ENCODE measurements at regions not wholly inside any gene's neighbourhood (a gene's known extent, or its start where the extent isn't known, plus 50 kb on each side); places are given as distances from the start of the nearest gene placed in this dataset.

- no peaks in the 10 kb centered on the region for H3K9me2 ChIP-seq (ENCODE audit: insufficient read depth)
- H3K79me2 ChIP-seq (ENCODE audit: insufficient read depth), result no peaks in the 10 kb centered on the region
- no peak for TF ChIP-seq EZH2 (IDR thresholded peaks at IDR 0.05; ENCODE audit: insufficient read depth, poor library complexity, severe bottlenecking)
- no peak for TF ChIP-seq EZH2phosphoT487 (IDR thresholded peaks at IDR 0.05; ENCODE audit: insufficient read depth, low read depth)
- H3K4me1 ChIP-seq (ENCODE audit: insufficient read depth), result no peaks in the 10 kb centered on the region
- no peaks in the 10 kb centered on the region for H3K27me3 ChIP-seq (replicated peaks; ENCODE audit: insufficient read depth)
- no peak overlapping the region for H3K9ac ChIP-seq
- H3K27ac ChIP-seq, result no peak overlapping the region
- H2AFZ ChIP-seq, result no peak overlapping the region
- no peak overlapping the region for H3K4me3 ChIP-seq
- no peak overlapping the region for H3K4me2 ChIP-seq (ENCODE audit: unreplicated experiment)
- WGBS, 2 experiments (ENCODE audit: low coverage in 1 of 2, low lambda C conversion rate in 2 of 2, missing lambda C conversion rate in 2 of 2), result 8 to 11% methylated on average over 1 of the region's 1 CpG
- no peaks in the 10 kb centered on the region for H3K36me3 ChIP-seq (ENCODE audit: low read depth)
- H3F3A ChIP-seq (ENCODE audit: insufficient read depth), result no peaks in the 10 kb centered on the region
- H3K9me3 ChIP-seq (ENCODE audit: low read depth), result no peaks in the 10 kb centered on the region
- H4K20me1 ChIP-seq (ENCODE audit: insufficient read depth), result no peaks in the 10 kb centered on the region
- in situ Hi-C loops (cut with MboI), result no loop called here
- DNase-seq, result no peak
Observed at GRCh38 chr14:97644365-97644764, 847.2 kb downstream of the VRK1 start.

GRCh38 chr14:97649752-97650151, 852.6 kb downstream of the VRK1 start:
- Histone ChIP-seq H3K79me2 (ENCODE audit: insufficient read depth) (no peaks in the 10 kb centered on the region), H3F3A (ENCODE audit: insufficient read depth) (no peaks in the 10 kb centered on the region), H3K27ac (no peak overlapping the region), H3K9me3 (ENCODE audit: low read depth) (no peaks in the 10 kb centered on the region), H2AFZ (no peak overlapping the region), H3K27me3 (replicated peaks; ENCODE audit: insufficient read depth) (no peaks in the 10 kb centered on the region), H3K4me1 (ENCODE audit: insufficient read depth) (no peaks in the 10 kb centered on the region), H4K20me1 (ENCODE audit: insufficient read depth) (no peaks in the 10 kb centered on the region), H3K9ac (no peak overlapping the region), H3K36me3 (ENCODE audit: low read depth) (no peaks in the 10 kb centered on the region), H3K4me2 (ENCODE audit: unreplicated experiment) (no peak overlapping the region), H3K9me2 (ENCODE audit: insufficient read depth) (no peaks in the 10 kb centered on the region), H3K4me3 (no peak overlapping the region)
- TF ChIP-seq EZH2phosphoT487 (IDR thresholded peaks at IDR 0.05; ENCODE audit: insufficient read depth, low read depth) (no peak), EZH2 (IDR thresholded peaks at IDR 0.05; ENCODE audit: insufficient read depth, poor library complexity, severe bottlenecking) (no peak)
- WGBS, 2 experiments (ENCODE audit: low coverage in 1 of 2, low lambda C conversion rate in 2 of 2, missing lambda C conversion rate in 2 of 2), result 38 to 43% methylated on average over 5 of the region's 5 CpGs
- in situ Hi-C loops (cut with MboI), result no loop called here
- DNase-seq, result no peak

- H3F3A ChIP-seq (ENCODE audit: insufficient read depth), result no peaks in the 10 kb centered on the region
- no peak overlapping the region for H3K27ac ChIP-seq
- no peak overlapping the region for H3K9ac ChIP-seq
- TF ChIP-seq EZH2phosphoT487 (IDR thresholded peaks at IDR 0.05; ENCODE audit: insufficient read depth, low read depth) (no peak), EZH2 (IDR thresholded peaks at IDR 0.05; ENCODE audit: insufficient read depth, poor library complexity, severe bottlenecking) (no peak)
- no peak for DNase-seq
- no peaks in the 10 kb centered on the region for H3K36me3 ChIP-seq (ENCODE audit: low read depth)
- no peaks in the 10 kb centered on the region for H3K79me2 ChIP-seq (ENCODE audit: insufficient read depth)
- no peak overlapping the region for H2AFZ ChIP-seq
- H3K4me2 ChIP-seq (ENCODE audit: unreplicated experiment), result no peak overlapping the region
- H3K4me3 ChIP-seq, result no peak overlapping the region
- H3K4me1 ChIP-seq (ENCODE audit: insufficient read depth), result no peaks in the 10 kb centered on the region
- 2 to 5% methylated on average over 5 of the region's 5 CpGs for WGBS, 2 experiments (ENCODE audit: low coverage in 1 of 2, low lambda C conversion rate in 2 of 2, missing lambda C conversion rate in 2 of 2)
- in situ Hi-C loops (cut with MboI), result no loop called here
- H3K27me3 ChIP-seq (replicated peaks; ENCODE audit: insufficient read depth), result no peaks in the 10 kb centered on the region
- H3K9me2 ChIP-seq (ENCODE audit: insufficient read depth), result no peaks in the 10 kb centered on the region
- H4K20me1 ChIP-seq (ENCODE audit: insufficient read depth), result no peaks in the 10 kb centered on the region
- H3K9me3 ChIP-seq (ENCODE audit: low read depth), result no peaks in the 10 kb centered on the region
Observed at GRCh38 chr14:97655169-97655948, 858.2 kb downstream of the VRK1 start.

- Histone ChIP-seq H4K20me1 (ENCODE audit: insufficient read depth) (no peaks in the 10 kb centered on the region), H3K4me3 (no peak overlapping the region), H3K4me2 (ENCODE audit: unreplicated experiment) (no peak overlapping the region), H3K36me3 (ENCODE audit: low read depth) (no peaks in the 10 kb centered on the region), H3K27ac (no peak overlapping the region), H3K4me1 (ENCODE audit: insufficient read depth) (no peaks in the 10 kb centered on the region), H3K9me3 (ENCODE audit: low read depth) (no peaks in the 10 kb centered on the region), H3K27me3 (replicated peaks; ENCODE audit: insufficient read depth) (no peaks in the 10 kb centered on the region), H2AFZ (no peak overlapping the region), H3K9ac (no peak overlapping the region), H3F3A (ENCODE audit: insufficient read depth) (no peaks in the 10 kb centered on the region), H3K79me2 (ENCODE audit: insufficient read depth) (no peaks in the 10 kb centered on the region), H3K9me2 (ENCODE audit: insufficient read depth) (no peaks in the 10 kb centered on the region)
- DNase-seq, result no peak
- in situ Hi-C loops (cut with MboI), result no loop called here
- TF ChIP-seq EZH2phosphoT487 (IDR thresholded peaks at IDR 0.05; ENCODE audit: insufficient read depth, low read depth) (no peak), EZH2 (IDR thresholded peaks at IDR 0.05; ENCODE audit: insufficient read depth, poor library complexity, severe bottlenecking) (no peak)
- 10 to 22% methylated on average over 2 of the region's 2 CpGs for WGBS, 2 experiments (ENCODE audit: low coverage in 1 of 2, low lambda C conversion rate in 2 of 2, missing lambda C conversion rate in 2 of 2)
Observed at GRCh38 chr14:97657609-97658008, 860.4 kb downstream of the VRK1 start.

All from GM23248 (cell line).